ENCODE measurements at regions not wholly inside any gene's neighbourhood (a gene's known extent, or its start where the extent isn't known, plus 50 kb on each side); places are given as distances from the start of the nearest gene placed in this dataset.

DNA sequence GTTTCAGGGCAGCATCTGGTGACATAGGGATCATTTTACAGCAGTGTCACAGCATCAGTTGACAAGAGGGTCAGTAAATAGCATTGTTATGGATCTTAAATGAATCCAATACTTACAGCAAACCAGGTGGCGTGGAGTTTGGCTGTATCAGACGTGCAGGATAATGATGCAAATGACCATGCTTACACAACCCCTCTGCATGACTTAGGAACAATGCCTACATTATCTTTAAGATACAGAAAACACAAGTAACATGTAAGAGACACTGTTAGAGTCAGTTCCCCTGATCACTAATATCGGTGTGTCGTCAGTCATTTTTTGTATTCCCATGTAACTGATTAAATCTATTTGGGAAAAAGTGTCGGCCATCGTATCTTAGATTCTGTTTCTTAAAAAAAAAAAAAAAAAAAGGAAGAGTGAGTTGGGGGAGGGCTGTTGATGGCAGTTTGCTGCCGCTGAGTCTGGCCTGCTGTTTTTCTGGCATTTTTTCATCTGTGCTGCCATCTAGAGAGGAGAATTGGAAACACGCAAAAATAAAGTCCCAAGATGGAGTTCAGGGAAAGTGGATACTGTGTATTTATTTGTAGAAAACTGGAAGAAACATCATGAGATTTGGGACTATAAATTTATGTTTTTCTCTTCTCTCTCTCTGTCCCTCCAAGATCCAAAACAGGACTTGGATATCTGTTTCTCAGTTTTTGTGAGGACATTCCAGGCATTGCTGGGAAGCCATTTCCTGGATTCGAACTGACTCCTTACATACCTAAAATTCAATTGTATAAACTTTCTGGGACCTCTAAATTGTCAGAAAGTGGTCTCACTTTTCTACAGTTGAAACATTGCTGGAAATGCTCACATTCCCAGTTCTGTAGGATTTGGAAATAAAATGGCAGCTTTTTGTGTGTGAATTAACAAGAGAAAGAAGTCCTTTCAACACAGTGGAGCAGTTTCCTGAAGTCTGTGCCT lies 60.3 kb upstream of the AGPS start:
- TF ChIP-seq ZNF274 (IDR thresholded peaks at IDR 0.05; ENCODE audit: low read length) (no peak), ZNF274 (tag by site-specific recombination; IDR thresholded peaks at IDR 0.05; ENCODE audit: borderline replicate concordance) (no peak), ZNF132 (tag by site-specific recombination; IDR thresholded peaks at IDR 0.05; ENCODE audit: borderline replicate concordance) (no peak), ATF2 (tag by site-specific recombination; IDR thresholded peaks at IDR 0.05; ENCODE audit: low read depth) (no peak), ZNF184 (tag by site-specific recombination; IDR thresholded peaks at IDR 0.05) (no peak), ZNF221 (tag by site-specific recombination; IDR thresholded peaks at IDR 0.05; ENCODE audit: borderline replicate concordance) (no peak), ZSCAN5A (tag by site-specific recombination; IDR thresholded peaks at IDR 0.05) (no peak)
- TF ChIP-seq, protein P1, sequence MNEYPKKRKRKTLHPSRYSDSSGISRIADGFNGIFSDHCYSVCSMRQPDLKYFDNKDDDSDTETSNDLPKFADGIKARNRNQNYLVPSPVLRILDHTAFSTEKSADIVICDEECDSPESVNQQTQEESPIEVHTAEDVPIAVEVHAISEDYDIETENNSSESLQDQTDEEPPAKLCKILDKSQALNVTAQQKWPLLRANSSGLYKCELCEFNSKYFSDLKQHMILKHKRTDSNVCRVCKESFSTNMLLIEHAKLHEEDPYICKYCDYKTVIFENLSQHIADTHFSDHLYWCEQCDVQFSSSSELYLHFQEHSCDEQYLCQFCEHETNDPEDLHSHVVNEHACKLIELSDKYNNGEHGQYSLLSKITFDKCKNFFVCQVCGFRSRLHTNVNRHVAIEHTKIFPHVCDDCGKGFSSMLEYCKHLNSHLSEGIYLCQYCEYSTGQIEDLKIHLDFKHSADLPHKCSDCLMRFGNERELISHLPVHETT (tag by site-specific recombination; IDR thresholded peaks at IDR 0.05) = no peak
- TF ChIP-seq, protein P2, sequence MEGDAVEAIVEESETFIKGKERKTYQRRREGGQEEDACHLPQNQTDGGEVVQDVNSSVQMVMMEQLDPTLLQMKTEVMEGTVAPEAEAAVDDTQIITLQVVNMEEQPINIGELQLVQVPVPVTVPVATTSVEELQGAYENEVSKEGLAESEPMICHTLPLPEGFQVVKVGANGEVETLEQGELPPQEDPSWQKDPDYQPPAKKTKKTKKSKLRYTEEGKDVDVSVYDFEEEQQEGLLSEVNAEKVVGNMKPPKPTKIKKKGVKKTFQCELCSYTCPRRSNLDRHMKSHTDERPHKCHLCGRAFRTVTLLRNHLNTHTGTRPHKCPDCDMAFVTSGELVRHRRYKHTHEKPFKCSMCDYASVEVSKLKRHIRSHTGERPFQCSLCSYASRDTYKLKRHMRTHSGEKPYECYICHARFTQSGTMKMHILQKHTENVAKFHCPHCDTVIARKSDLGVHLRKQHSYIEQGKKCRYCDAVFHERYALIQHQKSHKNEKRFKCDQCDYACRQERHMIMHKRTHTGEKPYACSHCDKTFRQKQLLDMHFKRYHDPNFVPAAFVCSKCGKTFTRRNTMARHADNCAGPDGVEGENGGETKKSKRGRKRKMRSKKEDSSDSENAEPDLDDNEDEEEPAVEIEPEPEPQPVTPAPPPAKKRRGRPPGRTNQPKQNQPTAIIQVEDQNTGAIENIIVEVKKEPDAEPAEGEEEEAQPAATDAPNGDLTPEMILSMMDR (tag by site-specific recombination; IDR thresholded peaks at IDR 0.05) = peak; percentile 72
- TF ChIP-seq, protein P3, sequence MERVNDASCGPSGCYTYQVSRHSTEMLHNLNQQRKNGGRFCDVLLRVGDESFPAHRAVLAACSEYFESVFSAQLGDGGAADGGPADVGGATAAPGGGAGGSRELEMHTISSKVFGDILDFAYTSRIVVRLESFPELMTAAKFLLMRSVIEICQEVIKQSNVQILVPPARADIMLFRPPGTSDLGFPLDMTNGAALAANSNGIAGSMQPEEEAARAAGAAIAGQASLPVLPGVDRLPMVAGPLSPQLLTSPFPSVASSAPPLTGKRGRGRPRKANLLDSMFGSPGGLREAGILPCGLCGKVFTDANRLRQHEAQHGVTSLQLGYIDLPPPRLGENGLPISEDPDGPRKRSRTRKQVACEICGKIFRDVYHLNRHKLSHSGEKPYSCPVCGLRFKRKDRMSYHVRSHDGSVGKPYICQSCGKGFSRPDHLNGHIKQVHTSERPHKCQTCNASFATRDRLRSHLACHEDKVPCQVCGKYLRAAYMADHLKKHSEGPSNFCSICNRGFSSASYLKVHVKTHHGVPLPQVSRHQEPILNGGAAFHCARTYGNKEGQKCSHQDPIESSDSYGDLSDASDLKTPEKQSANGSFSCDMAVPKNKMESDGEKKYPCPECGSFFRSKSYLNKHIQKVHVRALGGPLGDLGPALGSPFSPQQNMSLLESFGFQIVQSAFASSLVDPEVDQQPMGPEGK (tag by site-specific recombination; IDR thresholded peaks at IDR 0.05) = no peak
- TF ChIP-seq, protein P4, sequence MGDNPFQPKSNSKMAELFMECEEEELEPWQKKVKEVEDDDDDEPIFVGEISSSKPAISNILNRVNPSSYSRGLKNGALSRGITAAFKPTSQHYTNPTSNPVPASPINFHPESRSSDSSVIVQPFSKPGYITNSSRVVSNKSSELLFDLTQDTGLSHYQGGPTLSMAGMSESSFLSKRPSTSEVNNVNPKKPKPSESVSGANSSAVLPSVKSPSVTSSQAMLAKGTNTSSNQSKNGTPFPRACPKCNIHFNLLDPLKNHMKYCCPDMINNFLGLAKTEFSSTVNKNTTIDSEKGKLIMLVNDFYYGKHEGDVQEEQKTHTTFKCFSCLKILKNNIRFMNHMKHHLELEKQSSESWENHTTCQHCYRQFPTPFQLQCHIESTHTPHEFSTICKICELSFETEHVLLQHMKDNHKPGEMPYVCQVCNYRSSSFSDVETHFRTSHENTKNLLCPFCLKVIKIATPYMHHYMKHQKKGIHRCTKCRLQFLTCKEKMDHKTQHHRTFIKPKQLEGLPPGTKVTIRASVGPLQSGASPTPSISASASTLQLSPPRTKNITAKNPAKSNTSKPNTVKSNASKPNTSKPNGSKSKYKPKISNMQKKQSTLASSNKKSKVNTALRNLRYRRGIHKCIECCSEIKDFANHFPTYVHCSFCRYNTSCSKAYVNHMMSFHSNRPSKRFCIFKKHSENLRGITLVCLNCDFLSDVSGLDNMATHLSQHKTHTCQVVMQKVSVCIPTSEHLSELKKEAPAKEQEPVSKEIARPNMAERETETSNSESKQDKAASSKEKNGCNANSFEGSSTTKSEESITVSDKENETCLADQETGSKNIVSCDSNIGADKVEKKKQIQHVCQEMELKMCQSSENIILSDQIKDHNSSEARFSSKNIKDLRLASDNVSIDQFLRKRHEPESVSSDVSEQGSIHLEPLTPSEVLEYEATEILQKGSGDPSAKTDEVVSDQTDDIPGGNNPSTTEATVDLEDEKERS (tag by site-specific recombination; IDR thresholded peaks at IDR 0.05) = no peak
